Activated CD8-positive, alpha-beta memory T cell treated with anti-CD3 and anti-CD28 coated beads for 24 hours (primary cell): ENCODE measurements at regions not wholly inside any gene's neighbourhood (a gene's known extent, or its start where the extent isn't known, plus 50 kb on each side); places are given as distances from the start of the nearest gene placed in this dataset.

Source experiments
- DNase-seq: peaks from one replicate; pipeline ENCODE4 v3.0.0-alpha.2; 2020

DNA sequence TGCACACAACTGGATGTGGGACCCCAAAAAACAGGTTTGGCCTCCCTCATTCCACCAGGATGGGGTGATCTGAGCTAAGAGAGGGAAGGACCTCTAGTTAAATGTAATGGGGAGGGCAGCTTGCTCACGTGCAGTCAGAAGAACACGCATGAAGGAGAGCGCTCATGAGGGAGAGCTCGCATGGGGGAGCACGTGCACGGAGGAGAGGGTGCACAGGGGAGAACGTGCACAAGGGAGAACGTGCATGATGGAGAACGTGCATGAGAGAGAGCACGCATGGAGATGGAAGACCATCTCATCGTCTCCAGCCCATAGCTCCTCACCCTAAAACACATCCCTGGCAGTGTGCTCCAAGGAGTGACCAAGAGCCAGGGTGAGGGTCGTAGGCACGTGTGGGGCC, 141.2 kb downstream of the RBFOX3 start:
- DNase-seq = no peak

DNA sequence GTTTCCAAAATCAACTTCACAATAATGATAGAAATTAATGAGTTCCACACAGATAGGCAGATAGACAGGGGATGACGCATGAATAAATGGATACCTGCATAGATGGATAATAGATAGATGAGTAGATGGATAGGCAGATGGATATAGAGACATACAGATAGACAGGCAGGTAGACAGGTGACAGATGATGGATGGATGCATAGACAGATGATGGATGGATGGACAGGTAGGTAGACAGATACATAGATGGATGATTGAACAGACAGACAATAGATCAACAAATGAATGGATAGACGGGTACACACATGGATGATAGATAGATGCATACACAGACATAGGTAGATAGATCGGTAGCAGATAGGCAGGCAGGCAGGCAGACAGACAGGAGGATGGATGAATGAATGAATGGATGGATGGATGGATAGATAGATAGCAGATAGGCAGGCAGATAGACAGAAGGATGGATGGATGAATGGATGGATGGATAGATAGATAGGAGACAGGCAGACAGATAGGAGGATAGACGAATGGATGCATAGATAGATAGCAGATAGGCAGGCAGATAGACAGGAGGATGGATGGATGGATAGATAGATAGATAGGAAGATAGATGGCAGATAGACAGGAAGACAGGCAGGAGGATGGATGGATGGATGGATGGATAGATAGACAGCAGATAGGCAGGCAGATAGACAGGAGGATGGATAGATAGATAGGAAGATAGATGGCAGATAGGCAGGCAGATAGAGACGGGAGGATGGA, 142.5 kb downstream of the RBFOX3 start:
- DNase-seq = no peak

DNA sequence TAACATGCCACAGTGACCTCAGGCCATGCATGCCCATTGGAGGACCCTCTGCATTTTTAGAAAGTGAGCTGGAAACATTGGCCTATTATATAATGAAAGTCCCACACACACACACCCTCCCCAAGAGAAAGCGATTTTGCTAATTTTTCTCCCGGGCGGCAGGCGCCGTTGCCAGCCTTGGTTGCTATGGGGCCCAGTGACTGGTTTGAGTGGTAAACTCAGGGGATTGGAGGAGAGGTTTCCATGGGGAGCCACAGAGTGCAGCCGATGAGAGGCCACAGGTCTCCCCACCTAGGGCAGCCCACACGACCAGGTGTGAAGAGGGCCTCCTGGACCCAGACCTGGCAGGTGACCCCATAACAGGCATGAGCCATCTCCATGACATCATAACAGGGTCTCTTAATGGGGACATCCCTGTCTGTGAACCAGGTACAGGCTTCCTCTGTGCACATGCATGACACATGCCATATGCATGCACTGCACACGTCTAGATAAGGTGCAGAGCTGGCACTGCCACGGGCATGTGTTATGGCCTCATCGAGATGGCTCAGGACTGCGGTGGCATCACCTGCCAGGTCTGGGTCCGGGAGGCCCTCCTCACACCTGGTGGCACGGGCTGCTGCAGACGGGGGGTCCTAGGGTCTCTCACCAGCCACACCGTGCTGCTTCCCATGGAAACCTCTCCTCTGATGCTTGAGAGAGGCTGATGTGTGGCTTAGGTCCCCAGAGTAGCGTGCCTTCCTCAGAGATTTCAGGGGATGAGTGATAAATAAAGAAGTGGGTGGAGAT, 144.1 kb downstream of the RBFOX3 start:
- no peak for DNase-seq

- DNase-seq = no peak
Observed at GRCh38 chr17:79465681-79466025, 145.2 kb downstream of the RBFOX3 start.

- no peak for DNase-seq
Observed at GRCh38 chr17:79465011-79465680, 145.7 kb downstream of the RBFOX3 start.

GRCh38 chr17:79464318-79465010, 146.4 kb downstream of the RBFOX3 start:
- DNase-seq = no peak

GRCh38 chr17:79463421-79464317, 147.2 kb downstream of the RBFOX3 start:
- DNase-seq = no peak

DNA sequence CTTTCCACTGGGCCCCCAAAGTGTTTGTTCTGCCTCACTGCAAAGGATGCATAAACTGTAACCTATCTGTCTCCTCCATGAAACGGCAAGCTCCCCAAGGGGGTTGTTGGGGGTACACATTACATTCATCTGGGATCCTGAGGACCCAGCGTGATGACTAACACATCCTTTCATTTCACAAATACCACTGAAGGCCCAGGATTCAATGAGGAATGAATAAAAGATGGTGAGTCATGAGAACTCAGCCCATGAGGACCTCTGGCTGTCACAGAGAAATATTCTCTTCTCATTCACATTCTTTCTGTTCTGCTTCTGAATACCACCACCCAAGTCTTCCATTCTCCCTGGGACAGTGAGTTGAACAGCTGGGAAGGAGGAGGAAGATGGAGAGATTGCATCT, 149.8 kb downstream of the RBFOX3 start:
- DNase-seq = no peak

- no peak for DNase-seq
Observed at GRCh38 chr17:79459846-79460245, 151.0 kb downstream of the RBFOX3 start.

DNA sequence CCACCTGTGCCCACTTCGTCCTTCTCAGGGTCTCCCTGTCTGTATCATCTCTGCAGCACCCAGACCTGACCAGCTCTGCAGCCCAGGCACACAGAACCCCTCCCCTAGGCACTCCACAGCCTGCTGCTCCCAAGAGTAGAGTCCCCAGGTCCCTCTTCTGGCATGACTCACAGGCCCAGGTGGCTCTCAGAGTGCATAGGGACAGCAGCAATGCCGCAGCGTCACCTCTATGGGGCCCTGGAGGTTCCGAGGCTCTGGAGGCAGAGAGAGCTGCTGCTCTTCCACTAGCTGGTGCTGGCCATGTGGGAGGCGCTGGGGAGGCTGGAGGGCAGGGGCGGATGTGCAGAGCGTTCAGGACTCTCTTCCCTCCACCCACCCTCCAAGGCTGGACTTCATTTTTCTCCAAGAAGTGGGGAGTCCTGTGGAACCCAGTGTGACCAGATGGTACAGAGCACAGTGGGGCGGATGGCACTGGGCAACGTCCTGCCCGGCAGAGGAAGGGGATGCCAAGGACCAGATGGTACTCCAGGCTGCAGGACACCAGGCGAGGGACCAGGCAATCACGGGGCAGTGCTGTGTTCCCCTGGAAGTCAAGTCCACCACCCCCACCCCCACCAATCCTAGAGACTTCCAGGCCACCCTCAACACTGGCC, 151.7 kb downstream of the RBFOX3 start:
- no peak for DNase-seq

DNA sequence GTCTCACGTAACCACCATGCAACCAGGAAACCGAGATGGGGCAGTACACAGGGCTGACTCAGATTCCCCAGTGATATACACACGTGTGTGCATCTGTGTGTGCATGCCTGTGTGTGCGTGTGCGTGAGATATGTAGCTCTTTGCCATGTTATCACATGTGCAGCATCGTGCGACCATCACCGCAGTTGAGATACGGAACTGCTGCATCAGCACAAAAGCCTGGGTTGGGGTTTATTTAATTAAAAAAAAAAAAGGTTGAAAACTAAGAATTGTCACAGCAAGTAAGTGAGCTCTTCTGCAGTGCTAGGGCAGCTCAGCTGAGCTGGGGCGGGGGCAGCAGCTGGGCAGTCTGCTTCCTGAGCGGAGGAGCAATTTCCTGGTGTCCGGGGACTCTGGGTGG, 152.5 kb downstream of the RBFOX3 start:
- no peak for DNase-seq

DNA sequence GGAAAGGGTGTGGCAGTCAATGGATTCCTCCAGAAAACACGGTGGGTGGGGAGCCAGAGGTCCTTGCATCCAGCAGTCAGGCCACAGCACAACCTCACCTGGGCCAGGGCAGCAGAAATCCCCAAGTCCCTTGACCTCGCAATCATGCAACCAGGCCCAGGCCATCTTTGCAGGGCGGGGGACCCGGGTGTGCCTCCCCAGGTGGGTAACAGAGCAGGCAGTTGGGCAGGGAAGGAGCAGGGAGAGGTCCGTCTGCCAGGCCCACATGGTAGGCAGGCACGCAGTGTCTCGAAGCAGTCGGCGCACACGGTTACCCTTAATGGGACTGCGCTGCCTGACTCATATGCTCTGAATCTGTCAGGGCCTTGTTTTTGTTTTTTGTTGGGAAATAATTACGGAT, 153.0 kb downstream of the RBFOX3 start:
- no peak for DNase-seq

DNA sequence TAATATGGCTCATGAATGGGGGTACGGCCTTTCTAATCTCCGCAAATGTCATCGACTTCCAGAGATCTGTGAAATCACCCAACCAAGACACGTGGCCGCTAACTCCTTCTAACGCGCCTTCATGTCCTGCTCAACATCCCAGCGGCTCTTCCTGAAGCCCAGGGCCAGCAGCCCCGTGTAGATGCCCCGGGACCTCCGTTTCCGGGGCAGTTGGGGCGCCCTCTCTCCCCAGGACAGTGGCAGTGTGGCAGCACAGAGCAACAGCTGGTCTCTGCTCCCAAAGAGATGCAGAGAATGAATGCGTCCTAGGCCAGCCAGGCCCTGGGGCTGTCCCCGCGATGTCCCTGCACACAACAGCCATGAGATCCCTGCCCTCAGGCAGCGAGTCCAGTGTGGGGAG, 153.5 kb downstream of the RBFOX3 start:
- no peak for DNase-seq

GRCh38 chr17:79455636-79456035, 155.2 kb downstream of the RBFOX3 start:
- DNase-seq = no peak

DNA sequence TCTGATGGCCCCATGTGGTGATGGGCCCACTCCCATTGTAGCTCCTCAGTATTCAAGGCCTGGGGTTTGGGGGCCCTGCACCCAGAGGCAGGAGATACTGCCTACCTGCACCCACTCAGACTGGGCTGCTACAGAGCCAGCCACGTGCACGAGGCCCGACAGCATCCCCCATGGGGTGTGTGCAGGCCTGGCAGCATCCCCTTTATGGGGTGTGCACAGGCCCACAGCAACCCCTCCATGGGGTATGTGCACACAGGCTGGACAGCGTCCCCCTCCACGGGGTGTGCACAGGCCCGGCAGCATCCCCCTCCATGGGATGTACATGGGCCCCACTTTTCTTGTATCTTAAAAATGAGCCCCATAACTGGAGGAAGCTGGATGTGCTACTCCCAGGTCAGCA, 156.0 kb downstream of the RBFOX3 start:
- DNase-seq = no peak

- DNase-seq = no peak
Observed at GRCh38 chr17:79453481-79453880, 157.4 kb downstream of the RBFOX3 start.

DNA sequence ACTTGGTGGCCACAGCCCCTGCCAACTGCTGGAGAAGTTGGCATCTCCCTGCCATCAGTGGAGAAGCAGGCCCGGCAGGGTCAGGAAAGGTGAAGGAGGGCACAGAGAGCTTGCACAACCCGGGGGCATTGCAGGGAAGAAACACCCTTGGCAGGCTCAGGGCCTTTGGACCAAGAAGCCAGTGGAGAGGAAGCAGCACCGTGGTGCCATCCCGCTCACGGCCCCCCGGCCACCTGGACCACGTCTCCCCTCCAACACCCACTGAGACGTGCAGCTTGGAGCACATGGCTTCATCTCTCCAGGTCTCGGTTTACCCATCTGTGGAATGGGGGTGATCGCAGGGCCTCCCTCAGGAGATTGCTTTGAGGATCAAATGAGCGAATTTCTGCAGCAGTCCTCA, 158.1 kb downstream of the RBFOX3 start:
- no peak for DNase-seq

DNA sequence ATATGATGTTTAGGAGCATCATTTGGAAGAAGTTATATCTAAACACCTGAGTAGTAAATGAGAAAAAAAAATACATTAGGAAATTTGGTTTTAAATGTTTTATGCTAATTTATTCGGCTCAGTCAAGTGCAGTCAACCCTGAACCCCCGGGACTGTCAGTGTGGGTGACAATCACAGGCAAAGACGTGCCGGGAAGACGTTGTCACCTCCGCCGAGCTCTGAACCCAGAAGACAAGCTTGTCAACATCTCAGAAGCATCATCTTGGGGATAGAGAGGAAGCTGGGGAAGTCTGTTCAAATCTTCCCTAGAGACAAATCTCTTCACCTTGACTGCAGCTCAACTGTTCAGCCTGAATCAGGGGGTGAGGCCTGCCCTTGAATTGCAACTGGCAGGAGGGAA, 159.7 kb downstream of the RBFOX3 start:
- no peak for DNase-seq

GRCh38 chr17:79446399-79447009, 164.3 kb downstream of the RBFOX3 start:
- DNase-seq = no peak

GRCh38 chr17:79444198-79444597, 166.7 kb downstream of the RBFOX3 start:
- DNase-seq = no peak

DNA sequence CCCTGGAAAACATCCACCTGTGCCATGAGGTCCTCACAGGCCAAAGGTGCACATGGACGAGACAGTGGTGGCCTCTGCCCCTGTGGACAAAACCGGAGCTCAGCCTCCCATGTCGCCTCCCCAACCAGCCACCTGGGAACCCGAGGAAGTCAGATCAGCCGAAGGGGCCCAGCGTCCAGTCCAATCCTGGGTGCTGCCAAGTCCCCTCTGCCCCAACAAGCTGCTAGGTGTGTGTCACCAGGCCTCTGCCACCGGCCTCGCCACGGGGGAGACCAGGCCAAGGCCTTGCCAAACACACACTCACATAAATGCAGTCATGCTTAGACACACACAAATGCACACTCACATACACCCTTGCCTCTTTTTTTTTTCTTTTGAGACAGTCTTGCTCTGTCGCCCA, 167.8 kb downstream of the RBFOX3 start:
- no peak for DNase-seq
